HG03442 (cell line): ENCODE measurements at regions not wholly inside any gene's neighbourhood (a gene's known extent, or its start where the extent isn't known, plus 50 kb on each side); places are given as distances from the start of the nearest gene placed in this dataset.
"Not testable (repeated sequence)": the region's sequence is repeated elsewhere in the genome, so short reads cannot be mapped to it uniquely, and the experiment has no call there.

Experiments used
- ATAC-seq: cut with Tn5 transposase; IDR thresholded peaks from one replicate; pipeline ENCODE4 v1.9.1; 2021; ENCODE audit warnings: mild to moderate bottlenecking, moderate library complexity; ENCODE audit not compliant: unreplicated experiment

DNA sequence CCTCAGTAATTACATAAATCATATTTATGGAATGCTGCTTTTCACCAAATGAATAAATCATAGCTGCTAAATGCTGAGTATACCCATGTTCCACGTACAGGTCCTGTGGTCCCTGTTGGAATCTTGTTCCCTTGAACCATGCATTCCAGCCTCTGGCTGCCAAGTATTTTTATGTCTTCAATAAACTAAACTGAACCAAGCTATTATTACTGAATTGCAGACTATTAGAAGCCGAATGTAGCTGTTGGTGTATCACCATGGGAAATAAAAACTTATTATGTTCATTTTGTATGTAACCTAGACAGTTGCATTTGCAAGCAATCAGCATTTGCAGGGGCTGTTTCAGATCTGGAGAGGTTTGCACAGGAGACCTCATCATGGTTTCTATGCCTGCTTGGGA lies 362.4 kb downstream of the ADCYAP1 start:
- ATAC-seq = no peak

DNA sequence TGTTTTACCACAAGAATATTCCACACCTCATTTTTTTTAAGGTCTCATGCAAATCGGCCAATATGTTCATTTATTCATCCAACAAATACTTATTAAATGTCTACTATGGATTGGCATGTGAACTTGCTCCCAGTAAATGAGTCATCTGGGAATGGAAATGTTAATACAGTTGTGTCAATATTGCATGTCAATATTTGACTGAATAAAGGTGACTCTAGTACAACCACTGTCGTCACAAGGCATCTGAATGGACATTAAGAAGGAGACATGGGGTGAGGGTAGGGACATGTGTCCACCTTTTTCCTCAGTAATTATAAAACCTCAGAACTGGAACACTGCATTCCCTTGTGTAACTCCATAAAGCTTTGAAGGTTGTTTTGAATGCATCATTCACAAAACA lies 365.4 kb downstream of the ADCYAP1 start:
- ATAC-seq = no peak

DNA sequence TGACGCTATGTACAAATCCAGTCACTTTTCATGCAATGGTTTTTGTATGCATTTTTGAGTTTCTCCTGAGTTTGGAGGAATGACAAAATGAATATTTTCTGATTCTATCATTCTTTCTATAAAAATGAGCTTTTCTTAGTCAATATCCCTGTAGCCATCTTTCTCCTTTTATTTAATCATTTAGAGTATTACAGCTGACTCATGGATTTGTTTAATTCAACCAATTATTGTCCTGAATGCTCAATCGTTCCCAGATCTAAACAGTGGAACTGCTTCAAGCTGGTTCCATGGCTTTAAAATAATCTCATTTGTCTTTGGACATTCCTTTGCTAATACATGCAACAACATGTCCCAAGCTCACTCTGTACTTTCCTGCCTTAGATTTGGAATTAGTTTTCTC lies 368.8 kb downstream of the ADCYAP1 start:
- ATAC-seq = no peak

DNA sequence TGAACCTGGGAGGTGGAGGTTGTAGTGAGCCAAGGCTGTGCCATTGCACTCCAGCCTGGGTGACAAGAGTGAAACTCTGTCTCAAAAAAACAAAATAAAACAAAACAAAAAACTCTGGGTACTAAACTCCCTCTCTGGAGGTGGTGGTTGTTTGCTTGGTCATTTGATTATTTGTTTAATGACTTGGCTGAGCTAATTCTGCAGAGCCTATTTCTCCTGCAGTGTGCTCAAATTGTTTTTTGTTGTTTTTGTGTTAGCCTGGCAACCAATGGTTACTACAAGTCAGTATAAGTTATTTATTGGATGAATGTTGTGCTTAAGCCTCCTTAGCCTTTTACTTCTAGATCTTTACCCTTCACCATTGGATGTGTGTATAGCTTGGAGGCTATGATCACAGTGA lies 387.5 kb downstream of the ADCYAP1 start:
- no peak for ATAC-seq

DNA sequence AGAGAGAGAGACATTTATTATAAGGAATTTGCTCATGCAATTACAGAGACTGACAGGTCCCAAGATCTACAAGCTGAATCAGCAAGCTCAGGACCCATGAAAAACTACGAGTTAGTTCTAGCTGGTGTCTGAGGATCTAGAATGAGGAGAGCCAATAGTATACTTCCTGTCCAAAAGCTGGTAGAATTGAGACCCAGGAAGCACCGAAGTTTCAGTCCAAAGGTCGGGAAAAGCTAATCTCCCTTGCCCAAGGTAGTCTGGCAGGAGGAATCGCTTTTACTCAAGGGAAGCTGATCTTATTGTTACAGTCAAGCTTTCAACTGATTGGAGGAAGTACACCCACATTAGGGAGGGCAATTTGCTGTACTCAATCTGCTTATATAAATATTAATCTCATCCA lies 389.6 kb downstream of the ADCYAP1 start:
- no peak for ATAC-seq

DNA sequence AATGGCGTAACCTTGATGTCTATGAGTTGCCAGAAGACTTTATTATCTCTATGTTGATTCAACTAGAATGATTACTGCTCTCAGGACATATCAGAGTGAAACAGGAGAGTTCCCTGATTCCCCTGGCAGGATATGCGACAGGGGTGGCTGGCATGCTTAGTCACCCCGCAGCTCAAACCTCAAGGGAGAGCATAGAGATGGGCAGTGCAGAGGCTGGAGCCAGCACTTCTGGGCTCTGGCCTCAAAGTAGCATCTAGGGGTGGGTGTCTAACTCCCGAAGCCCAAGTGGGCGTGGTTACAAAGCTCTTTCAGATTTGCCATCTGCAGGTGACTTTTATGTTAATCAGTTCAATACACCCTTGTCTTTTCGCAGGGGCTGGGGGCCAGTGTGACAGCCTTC lies 391.6 kb downstream of the ADCYAP1 start:
- no peak for ATAC-seq

DNA sequence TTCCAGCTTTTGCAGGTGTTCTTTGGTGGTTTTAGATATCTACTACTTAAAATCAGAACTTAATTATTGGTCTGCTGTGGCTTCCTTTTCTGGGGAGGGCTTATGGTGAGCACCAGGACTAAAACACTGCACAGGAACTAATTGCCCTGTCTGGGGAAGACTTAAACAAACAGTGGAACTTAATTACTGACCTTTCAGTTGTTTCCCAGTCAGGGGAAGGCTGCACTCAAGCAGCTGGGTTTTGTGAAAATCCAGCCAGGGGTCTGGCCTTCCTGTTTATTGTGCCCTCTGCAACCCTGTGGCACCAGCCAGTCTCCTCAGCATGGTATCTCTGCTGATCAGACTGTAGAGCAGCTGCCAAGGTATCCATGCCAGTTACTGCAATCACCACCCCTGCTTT lies 398.2 kb downstream of the ADCYAP1 start:
- ATAC-seq = no peak

DNA sequence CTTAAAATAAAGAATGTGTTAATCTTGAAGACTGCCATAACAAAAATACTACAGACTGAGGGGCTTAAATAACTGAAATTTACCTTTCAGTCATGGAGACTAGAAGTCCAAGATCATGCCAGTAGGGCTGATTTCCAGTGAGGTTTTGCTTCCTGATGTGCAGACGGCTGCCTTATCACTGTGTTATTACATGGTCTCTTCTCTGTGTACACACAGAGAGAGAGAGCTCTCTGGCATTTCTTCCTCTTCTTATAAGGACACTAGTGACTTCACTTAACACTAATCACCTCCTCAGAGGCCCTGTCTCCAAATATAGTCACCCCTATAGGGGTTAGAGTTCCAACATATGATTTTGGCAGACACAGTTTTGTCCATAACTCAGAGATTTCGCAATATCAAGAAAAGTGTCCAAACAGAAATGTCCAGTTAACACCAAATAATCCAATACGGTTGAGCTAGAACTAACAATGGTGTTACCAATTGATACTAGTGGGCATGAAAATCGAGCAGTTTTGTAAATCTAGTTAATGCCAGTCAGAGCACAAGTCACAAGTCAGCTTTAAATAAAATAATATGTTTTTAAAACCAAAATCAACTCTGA lies 399.8 kb downstream of the ADCYAP1 start:
- ATAC-seq = no peak

DNA sequence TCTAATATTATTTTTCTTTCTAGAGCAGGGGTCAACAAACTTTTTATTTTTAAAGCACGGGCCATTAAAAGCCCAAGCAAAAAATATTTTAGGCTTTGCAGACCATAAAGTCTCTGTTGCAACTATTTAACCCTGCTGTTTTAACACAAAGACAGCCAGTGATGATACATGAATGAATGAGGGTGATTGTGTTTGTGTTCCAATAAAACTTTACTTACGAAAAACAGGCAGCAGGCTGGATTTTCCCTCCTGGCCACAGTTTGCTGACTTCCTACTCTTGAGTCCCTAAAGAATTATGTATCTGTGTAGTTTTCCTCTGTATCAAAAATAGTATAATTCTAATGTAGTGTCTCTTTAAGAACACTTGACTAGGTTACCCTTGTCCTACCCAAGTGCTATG lies 402.0 kb downstream of the ADCYAP1 start:
- no peak for ATAC-seq

DNA sequence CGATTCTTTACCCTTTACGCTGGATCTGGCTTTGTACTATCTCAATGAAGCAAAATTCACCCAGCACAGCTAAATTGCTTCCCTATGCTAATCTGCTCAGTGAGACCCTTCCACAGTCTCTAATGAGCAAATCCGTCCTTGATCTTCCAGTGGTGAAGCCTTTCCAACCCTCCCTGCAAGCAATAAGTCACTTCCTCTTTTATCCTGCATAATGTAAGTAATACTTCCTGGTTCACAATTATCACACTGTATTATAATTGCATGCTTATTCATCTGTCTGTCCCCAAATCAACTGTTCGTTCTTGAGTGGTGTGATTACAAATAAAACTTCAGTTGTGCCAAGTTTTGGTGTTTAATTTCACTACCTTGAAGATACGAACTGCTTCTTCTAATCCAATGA lies 404.0 kb downstream of the ADCYAP1 start:
- ATAC-seq = no peak

DNA sequence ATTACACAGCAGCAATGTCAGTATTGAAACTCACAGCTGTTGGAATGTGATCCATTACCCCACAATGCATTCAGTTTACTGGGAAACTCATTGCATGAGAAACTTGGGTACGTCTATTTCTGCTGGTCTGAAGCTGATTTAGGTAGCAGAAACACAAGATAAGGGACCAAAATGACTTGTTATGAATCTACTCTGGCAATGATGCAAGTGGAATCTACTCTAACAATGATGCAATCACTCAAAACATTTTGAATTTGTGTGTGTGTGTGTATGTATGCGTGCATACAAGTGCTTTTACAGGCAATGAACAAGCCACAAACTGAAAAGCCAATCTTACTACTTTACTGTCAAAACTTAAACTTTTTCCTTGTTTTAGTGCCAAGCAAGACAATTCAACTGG lies 406.7 kb downstream of the ADCYAP1 start:
- ATAC-seq = no peak

DNA sequence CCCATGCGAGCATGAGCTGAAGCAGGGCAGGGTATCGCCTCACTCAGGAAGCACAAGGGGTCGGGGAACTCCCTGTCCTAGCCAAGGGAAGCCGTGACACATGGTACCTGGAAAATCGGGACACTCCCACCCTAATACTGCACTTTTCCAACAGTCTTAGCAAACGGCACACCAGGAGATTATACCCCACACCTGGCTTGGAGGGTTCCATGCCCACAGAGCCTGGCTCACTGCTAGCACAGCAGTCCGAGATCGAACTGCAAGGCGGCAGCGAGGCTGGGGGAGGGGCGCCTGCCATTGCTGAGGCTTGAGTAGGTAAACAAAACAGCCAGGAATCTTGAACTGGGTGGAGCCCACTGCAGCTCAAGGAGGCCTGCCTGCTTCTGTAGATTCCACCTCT lies 430.7 kb downstream of the ADCYAP1 start:
- ATAC-seq = not testable (repeated sequence)

DNA sequence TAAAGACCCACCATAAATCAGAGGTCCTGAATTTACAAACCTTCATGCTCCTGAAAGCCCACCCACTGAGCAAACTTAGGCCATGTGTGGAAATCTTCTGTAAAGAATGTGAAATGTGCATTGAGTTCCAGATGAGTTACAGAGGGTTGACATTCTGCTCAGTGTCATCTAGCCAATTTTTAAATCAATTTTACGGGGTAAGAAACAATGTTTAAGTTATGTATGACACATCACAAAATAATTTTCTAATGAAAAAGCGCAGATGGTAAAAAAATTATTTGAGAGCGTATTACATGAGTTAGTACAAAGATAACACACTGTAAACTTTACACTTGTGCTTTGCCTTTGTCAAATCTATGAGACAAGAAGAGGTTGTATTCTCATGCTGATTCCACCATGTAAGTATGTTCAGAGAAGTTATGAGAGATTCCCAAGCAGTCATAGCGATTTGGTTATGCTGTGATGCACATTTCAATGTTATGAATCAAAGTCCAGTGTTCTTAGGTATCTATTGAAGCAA lies 446.3 kb downstream of the ADCYAP1 start:
- no peak for ATAC-seq

DNA sequence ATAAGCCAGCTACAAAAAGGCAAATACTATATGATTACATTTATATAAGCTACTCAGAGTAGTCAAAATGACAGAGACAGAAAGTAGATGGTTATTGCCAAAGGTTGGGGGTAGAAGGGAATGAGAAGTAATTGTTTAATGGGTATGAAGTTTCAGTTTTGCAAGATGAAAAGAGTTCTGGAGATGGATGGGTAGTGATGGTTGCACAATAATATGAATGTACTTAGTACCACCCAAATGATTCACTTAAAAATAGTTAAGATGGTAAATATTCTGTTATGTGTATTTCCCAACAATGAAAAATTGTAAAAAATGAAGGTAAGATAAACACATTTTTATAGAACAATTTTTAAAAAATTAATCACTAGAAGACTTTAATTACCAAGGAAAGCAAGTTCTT lies 448.4 kb downstream of the ADCYAP1 start:
- ATAC-seq = no peak

DNA sequence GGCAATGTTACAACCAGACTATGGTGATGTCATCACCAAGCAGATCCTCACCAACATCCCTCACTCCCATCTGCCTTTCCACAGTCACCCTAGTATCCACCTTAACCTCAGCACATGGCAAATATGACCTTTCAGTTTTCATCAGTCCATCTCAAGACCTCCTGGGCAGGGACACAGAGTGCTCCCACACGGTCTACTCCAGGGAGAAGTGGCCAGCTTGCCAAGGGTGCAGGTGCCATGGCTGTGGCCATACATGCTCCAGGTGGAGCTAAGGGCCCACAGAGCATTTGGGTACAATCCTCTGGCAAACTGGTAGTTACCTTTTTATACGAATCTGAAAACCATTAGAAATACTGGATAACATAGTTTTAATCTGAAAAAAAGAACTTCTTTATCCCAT lies 453.1 kb downstream of the ADCYAP1 start:
- ATAC-seq = no peak

DNA sequence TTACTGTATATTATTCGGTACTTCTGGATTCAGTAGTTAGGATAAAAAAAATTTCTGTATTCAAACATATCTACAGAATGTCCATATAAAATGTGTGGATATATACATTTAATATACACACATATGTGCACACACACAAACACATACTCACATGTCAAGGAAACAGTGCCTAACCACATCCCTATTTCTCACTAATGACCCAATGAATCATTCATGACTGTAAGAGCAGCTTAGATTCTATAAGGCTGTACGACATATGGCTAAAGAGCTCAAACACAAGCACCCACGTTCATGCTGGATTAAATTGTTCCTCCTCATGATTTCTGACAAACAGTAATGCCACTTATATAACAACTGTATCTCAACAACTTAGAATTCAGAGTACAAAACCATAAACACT lies 457.3 kb downstream of the ADCYAP1 start:
- no peak for ATAC-seq

DNA sequence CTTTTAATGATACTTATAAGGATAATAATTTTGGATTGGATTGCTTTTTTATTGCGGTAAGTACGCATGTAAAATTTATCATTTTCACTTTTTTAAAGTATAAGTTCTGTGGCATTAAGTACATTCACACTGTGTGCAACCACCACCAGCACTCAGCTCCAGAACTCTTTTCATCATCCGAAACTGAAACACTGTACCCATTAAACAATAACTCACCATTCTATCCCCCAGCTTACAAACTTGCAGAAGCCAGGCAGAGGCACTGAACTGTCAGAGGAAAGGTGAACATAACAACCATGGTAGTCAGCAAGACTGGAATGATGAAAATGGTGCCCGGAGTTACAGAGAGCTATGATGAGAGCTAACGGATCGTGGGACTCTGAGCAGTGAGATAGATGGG lies 465.9 kb downstream of the ADCYAP1 start:
- ATAC-seq = no peak

DNA sequence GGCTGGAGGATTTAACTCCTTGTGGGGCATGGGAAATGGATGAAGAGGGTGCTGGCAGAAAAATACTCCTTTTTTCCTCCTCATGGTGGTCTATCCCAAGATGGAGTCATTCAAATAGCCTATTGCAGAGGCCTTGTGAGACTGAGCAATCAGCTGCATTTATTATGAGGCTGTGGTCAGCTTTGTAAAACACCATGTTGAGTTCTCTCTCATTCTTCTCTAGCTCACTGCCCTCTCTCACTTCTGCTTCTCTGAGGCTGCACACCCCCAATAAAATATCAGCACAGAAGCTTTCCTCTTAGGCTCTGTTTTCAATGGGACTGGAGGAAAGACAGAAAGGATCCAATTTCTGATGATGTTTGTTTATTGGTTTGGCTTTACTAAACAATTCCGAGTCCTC lies 467.1 kb downstream of the ADCYAP1 start:
- no peak for ATAC-seq

DNA sequence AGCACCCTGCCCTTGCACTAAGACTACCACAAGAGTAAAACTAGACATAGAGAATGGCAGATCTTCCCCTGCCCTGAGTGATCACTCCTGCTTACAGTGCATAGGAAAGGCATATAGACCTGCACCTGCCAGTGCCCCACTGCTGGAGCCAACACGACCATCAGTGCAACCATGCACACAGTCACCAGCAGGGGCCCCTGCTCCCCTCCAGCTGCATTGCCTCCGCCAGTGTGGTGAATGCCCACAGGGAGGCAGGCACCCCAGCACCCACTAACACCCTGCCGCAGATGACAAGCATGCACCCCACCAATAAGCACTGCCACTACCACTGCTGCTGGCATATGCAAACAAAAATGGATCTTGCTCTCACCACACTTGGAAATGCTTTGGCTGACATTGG lies 478.8 kb downstream of the ADCYAP1 start:
- no peak for ATAC-seq

DNA sequence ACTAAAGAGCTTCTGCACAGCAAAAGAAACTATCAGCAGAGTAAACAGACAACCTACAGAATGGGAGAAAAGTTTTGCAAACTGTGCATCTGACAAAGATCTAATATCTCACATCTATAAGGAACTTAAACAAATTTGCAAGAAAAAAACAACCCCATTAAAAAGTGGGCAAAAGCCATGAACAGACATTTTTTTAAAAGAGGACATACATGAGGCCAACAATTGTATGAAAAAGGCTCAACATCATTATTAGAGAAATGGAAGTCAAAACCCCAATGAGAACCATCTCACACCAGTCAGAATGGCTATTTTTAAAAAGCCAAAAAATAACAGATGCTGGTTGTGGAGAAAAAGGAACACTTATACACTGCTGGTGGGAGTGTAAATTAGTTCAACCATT lies 483.8 kb downstream of the ADCYAP1 start:
- not testable (repeated sequence) for ATAC-seq

DNA sequence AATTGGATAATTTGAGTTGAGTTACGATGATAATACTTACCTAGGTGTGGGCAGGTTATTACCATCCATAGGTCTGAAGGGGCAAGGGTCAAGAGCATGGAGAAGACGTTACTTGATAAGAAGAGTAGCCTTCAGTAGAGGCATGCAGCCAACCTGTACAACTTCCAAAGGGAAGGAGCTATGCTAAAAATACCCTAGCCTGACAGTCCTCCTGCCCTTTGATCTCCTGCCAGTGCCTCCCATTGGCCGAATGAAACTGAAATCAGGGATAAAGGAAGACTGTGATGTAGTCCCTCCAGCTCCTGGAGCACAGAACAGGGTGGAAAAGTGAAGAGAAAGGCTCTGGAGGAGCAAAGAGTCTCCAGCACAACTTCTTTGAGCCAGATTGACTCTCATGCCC lies 487.4 kb downstream of the ADCYAP1 start:
- ATAC-seq = no peak

DNA sequence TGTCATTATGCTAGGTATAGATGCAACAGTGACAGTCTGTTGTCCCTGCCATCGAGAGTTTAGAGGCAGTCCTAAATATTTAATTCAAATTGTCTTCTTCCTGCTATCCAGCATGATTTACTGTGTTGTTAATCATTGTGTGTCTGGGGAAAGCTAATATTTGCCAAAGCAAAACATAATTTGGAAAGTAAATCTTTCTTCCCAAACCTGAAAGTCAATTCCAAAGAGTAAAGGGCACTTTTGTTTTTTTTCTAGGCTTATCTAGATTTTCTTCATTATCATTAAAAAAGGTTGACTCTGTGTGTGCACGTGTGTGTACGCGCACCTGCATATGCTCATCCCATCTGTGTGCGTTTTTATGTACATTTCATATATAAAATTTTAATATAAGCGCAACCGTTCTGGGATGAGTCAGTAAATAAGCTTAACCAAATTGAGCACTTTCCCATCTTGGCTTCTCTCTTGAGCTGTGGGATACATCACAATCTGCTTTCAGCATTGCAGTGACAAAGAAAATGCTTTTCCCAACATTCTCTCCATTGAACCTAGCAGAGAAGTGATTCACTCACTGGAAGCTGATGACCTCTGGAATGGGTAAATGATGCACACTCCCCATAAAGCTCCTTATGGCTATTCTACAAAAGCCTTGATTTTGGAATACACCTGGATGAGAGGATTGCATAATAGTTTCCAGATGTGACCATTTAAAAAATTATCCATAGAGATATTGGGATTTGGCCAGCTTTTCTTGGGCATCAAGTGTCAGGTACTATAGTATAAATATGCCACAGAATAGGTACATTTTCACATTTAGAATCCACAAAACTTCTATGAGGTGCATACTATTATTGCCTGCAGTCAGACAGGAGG lies 488.4 kb downstream of the ADCYAP1 start:
- ATAC-seq = no peak
